ENCODE measurements at regions not wholly inside any gene's neighbourhood (a gene's known extent, or its start where the extent isn't known, plus 50 kb on each side); places are given as distances from the start of the nearest gene placed in this dataset.

DNA sequence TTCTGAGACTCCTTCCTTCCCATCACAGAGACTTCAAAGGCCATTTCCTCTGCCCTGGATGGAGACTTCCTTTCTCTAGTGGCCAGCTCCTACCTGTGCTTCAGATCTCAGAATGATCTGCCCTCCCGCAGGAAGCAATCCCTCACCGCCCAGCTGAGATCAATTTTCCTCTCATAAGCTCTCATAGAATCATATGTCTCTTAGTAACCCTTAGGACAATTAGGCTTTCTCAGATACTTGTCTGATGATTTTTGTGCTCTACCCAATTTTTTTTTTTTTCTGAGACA lies 212.6 kb upstream of the PRSS58 start:
- no peak for TF ChIP-seq POLR2A (IDR thresholded peaks at IDR 0.05)
- TF ChIP-seq, protein P1, sequence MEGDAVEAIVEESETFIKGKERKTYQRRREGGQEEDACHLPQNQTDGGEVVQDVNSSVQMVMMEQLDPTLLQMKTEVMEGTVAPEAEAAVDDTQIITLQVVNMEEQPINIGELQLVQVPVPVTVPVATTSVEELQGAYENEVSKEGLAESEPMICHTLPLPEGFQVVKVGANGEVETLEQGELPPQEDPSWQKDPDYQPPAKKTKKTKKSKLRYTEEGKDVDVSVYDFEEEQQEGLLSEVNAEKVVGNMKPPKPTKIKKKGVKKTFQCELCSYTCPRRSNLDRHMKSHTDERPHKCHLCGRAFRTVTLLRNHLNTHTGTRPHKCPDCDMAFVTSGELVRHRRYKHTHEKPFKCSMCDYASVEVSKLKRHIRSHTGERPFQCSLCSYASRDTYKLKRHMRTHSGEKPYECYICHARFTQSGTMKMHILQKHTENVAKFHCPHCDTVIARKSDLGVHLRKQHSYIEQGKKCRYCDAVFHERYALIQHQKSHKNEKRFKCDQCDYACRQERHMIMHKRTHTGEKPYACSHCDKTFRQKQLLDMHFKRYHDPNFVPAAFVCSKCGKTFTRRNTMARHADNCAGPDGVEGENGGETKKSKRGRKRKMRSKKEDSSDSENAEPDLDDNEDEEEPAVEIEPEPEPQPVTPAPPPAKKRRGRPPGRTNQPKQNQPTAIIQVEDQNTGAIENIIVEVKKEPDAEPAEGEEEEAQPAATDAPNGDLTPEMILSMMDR (IDR thresholded peaks at IDR 0.05), result no peak

Data from vagina (tissue), 2 donors.